Rectal smooth muscle tissue (tissue), 1 donor: ENCODE measurements at regions not wholly inside any gene's neighbourhood (a gene's known extent, or its start where the extent isn't known, plus 50 kb on each side); places are given as distances from the start of the nearest gene placed in this dataset.
A peak's percentile ranks its signal among the peaks of the same experiment; 100 is the strongest.

Source experiments
- H3K27ac ChIP-seq: one replicate; pipeline ENCODE4 v1.7.0; 2013; ENCODE audit warnings: low read depth, low read length, inconsistent platforms
- H3K27me3 ChIP-seq: one replicate; pipeline ENCODE4 v1.7.0; 2013; ENCODE audit warnings: low read length; ENCODE audit not compliant: control insufficient read depth, insufficient read depth
- H3K36me3 ChIP-seq: one replicate; pipeline ENCODE4 v1.7.0; 2013; ENCODE audit warnings: low read length; ENCODE audit not compliant: control insufficient read depth, insufficient read depth
- H3K4me1 ChIP-seq: one replicate; pipeline ENCODE4 v1.7.0; 2013; ENCODE audit warnings: low read length; ENCODE audit not compliant: control insufficient read depth, insufficient read depth
- H3K4me3 ChIP-seq: one replicate; pipeline ENCODE4 v1.7.0; 2013; ENCODE audit warnings: low read length
- H3K9ac ChIP-seq: one replicate; pipeline ENCODE4 v1.7.0; 2013; ENCODE audit warnings: low read length

DNA sequence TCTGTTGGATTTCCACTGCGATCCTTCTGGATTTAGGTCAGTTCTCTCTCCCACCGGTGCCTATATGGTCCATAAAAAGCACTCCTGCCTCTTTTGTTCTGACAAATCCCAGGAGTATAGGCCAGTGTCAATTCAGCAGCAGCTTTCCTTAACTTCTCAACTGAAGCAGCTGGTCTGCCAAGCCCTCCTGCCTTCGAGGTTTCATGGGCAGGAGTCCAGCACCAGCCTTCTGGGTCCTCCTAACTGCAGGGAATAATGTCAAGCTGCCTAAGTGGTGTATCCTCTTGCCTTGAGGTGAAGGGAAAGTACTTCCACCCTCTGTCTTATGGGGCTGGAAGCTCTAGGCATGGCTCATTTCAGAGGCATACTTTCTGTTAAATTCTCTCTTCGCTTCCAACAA, 149.4 kb upstream of the NCAM1 start:
- no peaks in the 10 kb centered on the region for H3K27me3 ChIP-seq
- H3K4me1 ChIP-seq: peaks cover 18% of the 10 kb centered on the region
- no peak overlapping the region for H3K9ac ChIP-seq
- peak overlapping the region; percentile 22 for H3K27ac ChIP-seq
- H3K36me3 ChIP-seq: no peaks in the 10 kb centered on the region
- no peak overlapping the region for H3K4me3 ChIP-seq

DNA sequence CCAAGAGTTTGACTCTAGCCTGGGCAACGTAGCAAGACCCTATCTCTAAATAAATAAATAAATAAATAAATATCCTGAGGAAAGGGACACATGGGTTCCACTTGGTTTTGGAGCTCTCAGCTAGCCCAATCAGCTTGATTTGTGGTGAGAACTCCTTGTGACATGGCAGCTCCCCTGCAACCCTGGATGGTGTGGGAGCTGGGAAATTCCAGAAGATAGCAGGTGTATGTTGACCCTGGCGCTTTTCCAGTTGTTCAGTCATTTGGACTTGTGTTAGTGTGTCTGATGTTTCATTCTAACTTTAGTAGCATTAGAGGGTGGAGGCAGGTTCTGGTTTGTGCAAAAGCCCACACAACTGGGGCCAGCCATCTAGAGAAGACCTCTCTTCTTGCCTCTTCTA, 148.5 kb upstream of the NCAM1 start:
- peaks cover 18% of the 10 kb centered on the region for H3K4me1 ChIP-seq
- no peaks in the 10 kb centered on the region for H3K36me3 ChIP-seq
- no peak overlapping the region for H3K4me3 ChIP-seq

GRCh38 chr11:112814168-112814567, 147.1 kb upstream of the NCAM1 start:
- Histone ChIP-seq H3K9ac (no peak overlapping the region), H3K36me3 (no peaks in the 10 kb centered on the region), H3K27me3 (no peaks in the 10 kb centered on the region), H3K4me1 (peaks cover 15% of the 10 kb centered on the region), H3K4me3 (no peak overlapping the region), H3K27ac (no peak overlapping the region)

More for the DNA sequence above, 148.5 kb upstream of the NCAM1 start:
- no peaks in the 10 kb centered on the region for H3K27me3 ChIP-seq
- H3K27ac ChIP-seq: no peak overlapping the region
- no peak overlapping the region for H3K9ac ChIP-seq

- no peaks in the 10 kb centered on the region for H3K36me3 ChIP-seq
- no peak overlapping the region for H3K4me3 ChIP-seq
- no peaks in the 10 kb centered on the region for H3K4me1 ChIP-seq
- no peaks in the 10 kb centered on the region for H3K27me3 ChIP-seq
- no peak overlapping the region for H3K9ac ChIP-seq
- no peak overlapping the region for H3K27ac ChIP-seq
These were observed 143.8 kb upstream of the NCAM1 start for GRCh38 chr11:112817376-112817775.

DNA sequence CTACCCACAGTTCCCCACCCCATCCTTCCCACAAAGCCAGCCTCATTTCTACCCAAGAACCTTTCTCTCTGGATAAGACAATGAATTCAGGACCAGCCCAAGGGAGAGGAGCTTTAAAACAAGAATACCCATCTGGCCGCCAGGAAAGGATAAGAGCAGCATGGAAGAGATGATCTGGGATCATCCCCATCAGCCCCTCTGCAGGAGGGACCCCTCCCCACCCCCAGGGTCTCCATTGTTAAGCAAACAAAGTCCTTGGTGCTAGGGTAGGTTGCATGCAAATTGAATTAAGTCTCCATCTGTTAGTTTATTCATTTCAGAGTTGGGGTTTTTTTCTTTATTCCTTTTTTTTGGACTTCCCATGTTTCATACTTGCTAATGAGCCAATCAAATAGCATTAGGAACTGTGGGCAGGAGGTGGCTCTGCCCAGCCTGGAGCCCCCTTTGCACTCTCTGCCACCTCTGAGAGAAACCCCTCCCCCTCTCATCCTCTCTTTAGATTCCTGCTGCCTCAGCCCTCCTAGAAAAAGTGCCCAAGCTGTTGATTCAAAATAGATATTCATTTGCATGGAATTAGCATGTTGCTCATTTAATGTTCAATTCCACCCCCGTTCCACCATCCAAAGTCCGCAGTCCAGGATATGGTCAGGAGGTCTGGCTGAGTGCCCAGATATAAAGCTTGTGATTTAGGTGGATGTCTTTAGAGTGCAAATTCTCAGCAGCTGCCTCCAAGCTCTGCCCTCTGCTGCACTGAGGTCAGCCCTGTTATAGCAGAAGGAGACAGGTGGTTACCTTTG, 138.5 kb upstream of the NCAM1 start:
- H3K36me3 ChIP-seq: no peaks in the 10 kb centered on the region
- no peaks in the 10 kb centered on the region for H3K27me3 ChIP-seq

GRCh38 chr11:112826026-112826425, 135.2 kb upstream of the NCAM1 start:
- Histone ChIP-seq H3K9ac (no peak overlapping the region), H3K27me3 (no peaks in the 10 kb centered on the region), H3K4me1 (peaks cover 3% of the 10 kb centered on the region), H3K36me3 (no peaks in the 10 kb centered on the region), H3K4me3 (no peak overlapping the region), H3K27ac (no peak overlapping the region)

More for the DNA sequence above, 138.5 kb upstream of the NCAM1 start:
- H3K4me3 ChIP-seq: no peak overlapping the region
- no peak overlapping the region for H3K9ac ChIP-seq
- no peak overlapping the region for H3K27ac ChIP-seq
- H3K4me1 ChIP-seq: peaks cover 3% of the 10 kb centered on the region

DNA sequence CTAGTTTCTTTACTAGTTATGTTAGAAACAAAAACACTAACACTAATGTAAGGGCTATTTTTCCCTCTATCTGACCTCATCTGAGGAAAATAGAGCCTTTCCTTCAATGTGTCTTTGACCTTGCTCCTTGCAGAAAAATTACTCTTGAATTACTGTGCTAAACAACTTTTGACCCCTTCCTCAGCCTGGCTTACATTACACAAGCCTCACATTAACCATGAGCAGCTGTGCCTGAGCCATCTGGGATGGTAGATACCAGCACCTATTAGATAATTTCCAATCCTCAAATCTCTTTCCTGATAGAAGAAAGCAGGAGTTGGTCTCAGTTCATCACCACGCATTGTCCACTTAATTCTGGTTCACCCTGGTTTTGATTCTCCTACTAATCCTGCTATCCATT, 134.4 kb upstream of the NCAM1 start:
- Histone ChIP-seq H3K4me3 (no peak overlapping the region), H3K4me1 (peaks cover 3% of the 10 kb centered on the region), H3K9ac (no peak overlapping the region), H3K36me3 (no peaks in the 10 kb centered on the region), H3K27me3 (no peaks in the 10 kb centered on the region), H3K27ac (no peak overlapping the region)

GRCh38 chr11:112828421-112828820, 132.8 kb upstream of the NCAM1 start:
- no peaks in the 10 kb centered on the region for H3K4me1 ChIP-seq

GRCh38 chr11:112829971-112830654, 131.1 kb upstream of the NCAM1 start:
- Histone ChIP-seq H3K27ac (no peak overlapping the region), H3K4me1 (no peaks in the 10 kb centered on the region), H3K27me3 (no peaks in the 10 kb centered on the region), H3K4me3 (no peak overlapping the region), H3K36me3 (no peaks in the 10 kb centered on the region), H3K9ac (no peak overlapping the region)

More at GRCh38 chr11:112828421-112828820, 132.8 kb upstream of the NCAM1 start:
- H3K4me3 ChIP-seq: no peak overlapping the region
- H3K27me3 ChIP-seq: no peaks in the 10 kb centered on the region
- H3K36me3 ChIP-seq: no peaks in the 10 kb centered on the region
- no peak overlapping the region for H3K27ac ChIP-seq
- no peak overlapping the region for H3K9ac ChIP-seq

DNA sequence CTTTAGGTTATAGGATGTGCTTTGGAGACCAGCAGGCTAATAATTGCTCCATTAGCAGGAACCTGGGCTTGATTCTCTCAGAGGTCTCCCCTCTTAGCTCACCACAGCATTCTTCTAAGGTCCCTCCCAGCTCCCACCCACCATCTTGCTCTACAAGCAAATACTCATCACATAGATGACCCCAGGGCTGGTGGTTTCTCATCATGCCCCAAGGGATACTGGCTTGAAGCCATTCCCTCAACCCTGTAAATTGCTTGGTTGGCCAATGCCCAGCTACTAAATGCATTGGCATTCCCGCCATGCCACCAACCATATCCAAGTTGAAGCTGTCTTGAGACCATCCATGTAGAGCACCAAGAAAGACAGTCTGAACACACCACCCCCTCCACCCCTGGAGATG, 130.2 kb upstream of the NCAM1 start:
- Histone ChIP-seq H3K9ac (no peak overlapping the region), H3K4me1 (no peaks in the 10 kb centered on the region), H3K27me3 (no peaks in the 10 kb centered on the region), H3K4me3 (no peak overlapping the region), H3K27ac (no peak overlapping the region), H3K36me3 (no peaks in the 10 kb centered on the region)

DNA sequence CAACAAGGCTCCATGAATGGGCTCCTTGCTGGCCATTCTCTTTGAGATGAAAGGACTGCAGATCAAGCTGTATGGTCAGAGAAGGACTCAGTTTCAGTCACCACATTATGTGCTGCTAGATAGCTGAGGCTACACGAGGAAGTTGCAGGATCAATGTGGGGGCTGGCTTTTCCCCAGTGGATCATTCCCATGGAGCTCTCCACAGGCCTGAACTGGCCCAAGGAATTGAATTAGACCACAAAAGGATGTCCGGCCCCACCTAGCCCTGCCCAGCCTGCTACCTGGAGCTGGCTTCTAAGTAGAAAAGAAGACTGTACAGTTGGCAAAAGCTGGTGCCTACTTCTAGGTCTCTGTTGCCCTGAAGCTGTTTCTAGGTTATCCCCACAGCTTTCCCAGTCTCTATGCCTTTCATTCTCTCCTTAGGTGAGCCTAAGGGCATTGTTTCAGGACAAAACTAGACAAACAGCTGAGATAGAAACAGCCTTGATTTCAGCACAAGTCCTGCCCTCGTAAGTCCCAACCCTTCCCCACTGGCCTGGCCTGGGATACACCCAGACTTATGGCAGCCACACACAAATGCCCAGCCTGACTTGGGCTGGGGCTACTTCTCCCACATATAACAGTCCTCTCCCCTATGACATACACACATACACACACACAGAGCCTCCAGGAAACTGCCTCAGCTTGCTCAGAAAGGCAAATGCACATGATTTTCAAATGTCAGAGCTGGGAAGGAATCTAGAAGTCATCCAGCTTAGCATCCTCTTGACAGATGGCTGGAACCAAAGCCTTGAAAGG, 129.1 kb upstream of the NCAM1 start:
- Histone ChIP-seq H3K4me1 (no peaks in the 10 kb centered on the region), H3K9ac (no peak overlapping the region), H3K36me3 (no peaks in the 10 kb centered on the region), H3K27ac (no peak overlapping the region), H3K4me3 (no peak overlapping the region), H3K27me3 (no peaks in the 10 kb centered on the region)

DNA sequence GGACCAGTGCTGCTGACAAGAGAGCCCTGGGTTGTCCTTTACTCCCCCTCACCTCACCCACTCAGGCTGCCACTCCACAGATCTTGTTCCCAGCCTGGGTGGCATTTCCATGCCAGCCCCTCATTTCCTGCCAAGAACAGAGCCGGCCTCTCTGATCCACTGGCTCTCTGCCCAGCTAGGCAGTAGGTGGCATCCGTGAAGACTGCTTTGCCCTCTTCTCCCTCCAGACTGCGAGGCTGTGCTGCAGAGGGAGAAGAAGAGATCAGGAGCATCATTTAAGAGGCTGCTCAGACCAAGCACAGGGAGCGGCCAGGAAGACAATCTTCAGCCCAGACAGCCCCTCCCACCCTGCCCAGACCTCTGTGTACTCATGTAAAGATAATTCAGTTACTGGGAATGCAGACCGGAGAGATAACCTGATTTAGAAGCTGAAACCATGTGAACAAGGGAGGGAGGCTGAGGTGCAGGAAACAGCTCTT, 126.9 kb upstream of the NCAM1 start:
- H3K9ac ChIP-seq: no peak overlapping the region
- H3K27ac ChIP-seq: no peak overlapping the region
- no peaks in the 10 kb centered on the region for H3K27me3 ChIP-seq
- no peaks in the 10 kb centered on the region for H3K36me3 ChIP-seq
- H3K4me3 ChIP-seq: no peak overlapping the region
- no peaks in the 10 kb centered on the region for H3K4me1 ChIP-seq
